DMS 273 (cell line): ENCODE measurements at regions not wholly inside any gene's neighbourhood (a gene's known extent, or its start where the extent isn't known, plus 50 kb on each side); places are given as distances from the start of the nearest gene placed in this dataset.
A peak's percentile ranks its signal among the peaks of the same experiment; 100 is the strongest.
"Not testable (repeated sequence)": the region's sequence is repeated elsewhere in the genome, so short reads cannot be mapped to it uniquely, and the experiment has no call there.

ENCODE experiments used
- DNase-seq: peaks from one replicate; lab custom pipeline; 2025; ENCODE audit not compliant: unreplicated experiment; lab: John Stamatoyannopoulos, UW

- no peak for DNase-seq
Measured at GRCh38 chr4:171376724-171377123, 436.5 kb upstream of the GALNTL6 start.

DNA sequence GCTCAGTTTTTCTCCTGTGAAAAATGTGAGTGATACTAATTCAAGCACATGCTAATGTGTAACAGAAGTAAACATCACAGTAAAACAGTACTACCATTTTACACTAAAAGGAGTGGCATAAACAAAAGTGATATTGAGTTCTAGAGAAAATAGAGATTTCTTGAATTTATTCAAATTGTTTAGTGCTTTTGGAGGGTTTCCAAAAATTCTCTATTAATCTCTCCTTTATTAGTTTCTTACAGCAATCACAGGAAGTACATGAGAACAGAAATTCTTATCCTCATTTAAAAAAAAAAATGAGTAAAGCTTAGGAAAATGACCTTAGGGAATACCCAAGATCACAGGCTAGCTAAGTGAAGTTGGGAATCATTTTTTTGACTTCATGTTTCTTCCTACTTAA, 459.7 kb upstream of the GALNTL6 start:
- DNase-seq = no peak

DNA sequence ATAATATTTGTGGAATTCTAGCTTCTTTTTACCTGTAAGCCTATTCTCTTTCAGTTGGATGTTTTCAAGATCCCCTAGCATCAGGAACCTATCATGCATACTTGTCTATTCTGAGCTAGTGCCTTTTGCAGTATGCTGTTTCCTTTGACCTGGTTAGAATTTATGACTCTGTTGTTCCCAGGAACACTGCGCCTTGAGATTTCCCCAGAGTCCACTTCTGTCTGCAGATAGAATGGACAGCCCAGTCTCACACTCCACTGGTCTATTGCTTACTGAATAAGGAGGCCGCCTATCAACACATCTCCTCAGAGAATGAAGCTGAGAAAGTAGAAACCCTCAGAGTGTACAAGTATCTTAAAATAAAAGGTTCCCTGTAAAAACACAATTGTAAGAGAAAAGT, 465.1 kb upstream of the GALNTL6 start:
- DNase-seq = no peak

DNA sequence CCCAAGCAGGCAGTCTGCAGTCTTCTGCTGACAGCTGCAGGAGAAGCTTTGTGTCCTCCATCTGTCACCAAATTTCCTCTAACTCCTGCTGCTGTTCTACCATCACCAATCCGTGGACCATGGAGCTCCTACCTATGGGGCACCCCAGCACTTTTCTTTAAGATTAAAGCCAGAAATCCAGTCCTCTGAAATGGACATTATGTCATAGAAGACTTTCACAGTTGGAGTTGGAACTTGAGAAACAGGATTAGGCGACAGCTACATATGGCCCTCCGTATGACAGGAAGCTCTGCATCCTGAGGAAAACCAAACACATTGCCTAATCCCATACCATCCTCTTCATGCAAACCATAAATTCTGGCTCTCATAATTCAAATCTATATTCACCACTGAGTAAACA, 470.6 kb upstream of the GALNTL6 start:
- DNase-seq = peak; percentile 15

- DNase-seq = no peak
Measured at GRCh38 chr4:171340258-171340657, 472.9 kb upstream of the GALNTL6 start.

DNA sequence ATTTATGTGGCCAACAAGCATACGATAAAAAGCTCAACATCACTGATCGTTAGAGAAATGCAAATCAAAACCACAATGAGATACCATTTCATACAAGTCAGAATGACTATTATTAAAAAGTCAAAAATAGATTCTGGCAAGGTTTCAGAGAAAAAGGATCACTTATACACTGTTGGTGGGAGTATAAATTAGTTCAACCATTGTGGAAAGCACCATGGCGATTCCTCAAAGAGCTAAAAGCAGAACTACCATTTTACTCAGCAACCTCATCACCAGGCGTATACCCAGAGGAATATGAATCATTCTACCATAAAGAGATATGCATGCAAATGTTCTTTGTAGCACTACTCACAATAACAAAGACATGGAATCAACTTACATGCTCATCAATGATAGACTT, 478.7 kb upstream of the GALNTL6 start:
- no peak for DNase-seq

DNA sequence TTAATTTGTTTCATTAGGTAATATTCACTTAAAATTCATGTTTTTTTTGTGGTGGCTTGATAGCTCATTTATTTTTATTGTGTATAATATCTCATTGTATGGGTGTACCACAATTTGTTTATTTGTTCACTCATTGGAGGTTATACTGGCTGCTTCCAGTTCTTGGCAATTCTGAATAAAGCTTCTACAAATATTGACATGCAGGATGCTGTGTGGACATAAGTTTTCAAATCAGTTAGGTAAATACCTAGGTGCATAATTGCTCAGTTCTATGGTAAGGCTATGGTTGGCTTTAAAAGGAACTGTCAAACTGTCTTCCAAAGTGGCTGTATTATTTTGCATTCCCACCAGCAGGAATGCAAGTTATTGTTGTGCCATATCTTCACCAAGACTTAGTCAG, 504.5 kb upstream of the GALNTL6 start:
- DNase-seq = no peak

DNA sequence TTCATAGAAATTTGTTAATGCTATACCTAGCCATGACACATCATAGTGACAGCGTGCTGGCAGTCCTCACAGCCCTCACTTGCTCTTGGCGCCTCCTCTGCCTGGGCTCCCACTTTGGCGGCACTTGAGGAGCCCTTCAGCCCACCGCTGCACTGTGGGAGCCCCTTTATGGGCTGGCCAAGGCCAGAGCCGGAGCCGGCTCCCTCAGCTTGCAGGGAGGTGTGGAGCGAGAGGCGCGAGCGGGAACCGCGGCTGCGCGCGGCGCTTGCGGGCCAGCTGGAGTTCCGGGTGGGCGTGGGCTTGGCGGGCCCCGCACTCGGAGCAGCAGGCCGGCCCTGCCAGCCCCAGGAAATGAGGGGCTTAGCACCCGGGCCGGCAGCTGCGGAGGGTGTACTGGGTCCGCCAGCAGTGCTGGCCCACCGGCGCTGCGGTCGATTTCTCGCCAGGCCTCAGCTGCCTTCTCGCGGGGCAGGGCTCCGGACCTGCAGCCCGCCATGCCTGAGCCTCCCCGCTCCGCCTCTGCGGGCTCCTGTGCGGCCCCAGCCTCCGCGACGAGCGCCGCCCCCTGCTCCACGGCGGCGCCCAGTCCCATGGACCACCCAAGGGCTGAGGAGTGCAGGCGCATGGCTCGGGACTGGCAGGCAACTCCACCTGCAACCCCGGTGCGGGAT, 515.0 kb upstream of the GALNTL6 start:
- not testable (repeated sequence) for DNase-seq

- DNase-seq = no peak
Measured at GRCh38 chr4:171288816-171289432, 524.3 kb upstream of the GALNTL6 start.

- DNase-seq = no peak
Measured at GRCh38 chr4:171281359-171281758, 531.8 kb upstream of the GALNTL6 start.

DNA sequence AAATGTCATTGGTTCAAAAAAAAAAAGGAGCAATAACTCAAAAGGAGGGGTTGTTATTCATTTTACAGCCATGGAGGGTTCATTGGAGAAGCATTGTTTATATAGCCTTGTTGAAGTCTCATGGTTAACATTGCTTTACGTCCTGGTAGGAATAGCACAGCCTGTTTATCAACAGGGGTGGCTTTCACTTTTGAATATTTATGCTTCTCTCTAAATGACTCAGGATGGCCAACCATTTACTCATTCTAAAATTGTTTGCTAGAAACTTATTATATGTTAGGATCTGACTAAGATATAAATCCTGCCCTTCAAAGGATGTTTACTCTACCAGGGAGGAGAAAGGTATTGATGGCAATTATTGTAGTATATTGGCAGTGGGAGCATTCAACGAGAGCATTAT, 534.1 kb upstream of the GALNTL6 start:
- no peak for DNase-seq

- no peak for DNase-seq
Measured at GRCh38 chr4:171266671-171267070, 546.5 kb upstream of the GALNTL6 start.

- no peak for DNase-seq
Measured at GRCh38 chr4:171265190-171265818, 547.9 kb upstream of the GALNTL6 start.

GRCh38 chr4:171256223-171256622, 557.0 kb upstream of the GALNTL6 start:
- no peak for DNase-seq

GRCh38 chr4:171246948-171247347, 566.3 kb upstream of the GALNTL6 start:
- no peak for DNase-seq

DNA sequence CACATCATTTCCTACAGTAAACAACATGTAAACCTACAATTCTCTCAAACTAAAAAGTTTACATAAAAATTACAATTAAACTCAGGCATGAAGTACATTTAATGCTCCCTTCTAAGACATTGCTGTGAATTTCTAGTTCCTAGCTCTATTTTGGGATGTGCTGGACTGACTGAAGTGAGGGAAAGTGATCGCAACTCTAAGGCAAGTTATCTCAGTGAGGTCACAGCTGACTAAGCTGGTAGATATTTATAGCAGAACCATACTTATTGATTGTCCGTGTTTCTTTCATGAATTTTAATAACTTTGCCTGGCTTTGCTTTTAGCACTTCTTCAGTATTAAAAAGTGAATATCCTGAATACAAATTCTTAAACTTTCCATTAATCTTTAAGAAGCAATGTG, 570.4 kb upstream of the GALNTL6 start:
- no peak for DNase-seq

GRCh38 chr4:171239196-171239595, 574.0 kb upstream of the GALNTL6 start:
- DNase-seq = no peak

DNA sequence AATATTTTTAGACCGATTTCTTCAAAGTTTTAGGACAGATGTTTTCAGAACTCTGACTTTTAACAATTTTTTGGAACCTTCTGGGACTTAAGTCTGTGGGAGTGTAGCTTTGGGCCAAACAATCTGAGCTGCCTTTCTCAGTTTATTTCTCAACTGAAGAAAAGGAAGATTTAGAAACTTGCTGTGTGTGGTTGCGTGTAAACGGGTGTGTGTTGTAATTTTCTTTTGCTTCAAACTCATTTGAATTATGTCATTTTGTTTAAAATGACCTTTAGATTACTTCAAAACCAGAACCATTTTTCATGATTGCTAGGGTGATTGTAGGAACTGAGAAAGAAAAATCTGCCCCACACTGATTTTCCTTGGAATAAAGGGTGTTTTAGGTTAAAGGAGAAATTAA, 577.7 kb upstream of the GALNTL6 start:
- DNase-seq = no peak

DNA sequence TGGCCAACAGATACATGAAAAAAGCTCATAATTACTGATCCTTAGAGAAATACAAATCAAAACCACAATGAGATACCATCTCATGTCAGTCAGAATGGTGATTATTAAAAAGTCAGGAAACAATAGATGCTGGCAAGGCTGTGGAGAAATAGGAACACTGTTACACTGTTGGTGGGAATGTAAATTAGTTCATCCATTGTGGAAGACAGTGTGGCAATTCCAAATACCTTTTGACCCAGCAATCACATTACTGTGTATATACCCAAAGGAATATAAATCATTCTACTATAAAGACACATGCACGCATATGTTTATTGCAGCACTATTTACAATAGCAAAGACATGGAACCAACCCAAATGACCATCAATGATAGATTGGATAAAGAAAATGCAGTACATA, 583.9 kb upstream of the GALNTL6 start:
- DNase-seq = not testable (repeated sequence)

GRCh38 chr4:171221181-171221580, 592.0 kb upstream of the GALNTL6 start:
- DNase-seq = peak; percentile 0

DNA sequence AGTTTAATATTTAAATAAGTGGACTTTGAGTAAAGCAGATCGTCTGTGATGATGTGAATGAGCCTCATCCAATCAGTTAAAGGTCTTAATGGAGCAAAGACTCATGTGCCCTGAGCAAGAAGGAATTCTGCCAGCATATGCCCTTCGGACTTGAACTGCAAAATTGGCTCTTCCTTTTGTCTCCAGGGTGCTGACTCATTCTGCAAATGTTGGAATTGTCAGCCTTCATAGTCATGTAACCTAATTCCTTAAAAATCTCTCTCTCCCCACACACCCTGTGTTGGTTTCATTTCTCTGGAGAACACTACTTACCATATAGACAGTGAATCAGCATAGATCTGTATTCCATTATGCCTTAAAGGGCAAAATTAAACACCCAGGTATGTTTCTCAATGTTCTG, 609.8 kb upstream of the GALNTL6 start:
- DNase-seq = no peak

GRCh38 chr4:171202908-171203307, 610.3 kb upstream of the GALNTL6 start:
- no peak for DNase-seq

DNA sequence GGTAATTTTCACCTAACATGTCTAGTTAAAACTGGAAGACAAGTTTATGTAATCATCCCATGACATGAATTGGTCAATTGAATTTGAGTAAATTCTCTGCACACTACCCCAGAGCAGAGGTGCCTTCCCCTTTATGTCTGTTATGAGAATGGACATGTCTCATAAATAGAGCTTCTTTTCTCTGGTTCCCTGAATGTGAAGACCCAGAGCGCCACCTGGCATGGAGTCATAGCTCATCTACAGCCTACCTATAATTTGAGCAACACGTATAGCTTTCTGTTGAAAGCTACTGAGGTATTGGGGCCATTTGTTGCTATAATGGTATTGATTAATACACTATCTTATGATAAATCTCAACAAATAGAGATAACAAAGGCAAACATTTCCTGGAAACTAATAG, 626.5 kb upstream of the GALNTL6 start:
- DNase-seq = no peak
